Uterus (tissue), 3 donors: ENCODE measurements at regions not wholly inside any gene's neighbourhood (a gene's known extent, or its start where the extent isn't known, plus 50 kb on each side); places are given as distances from the start of the nearest gene placed in this dataset.

Experiments
- DNase-seq, 2 donors: peaks; one replicate each; pipeline ENCODE4 v3.0.0-alpha.2; 2019 to 2020
- H3K27ac ChIP-seq, 2 donors: fragments of 200-600 bp; sonication (generic); 1 replicate in 1 of 2; 2 replicates in 1 of 2; pipeline ENCODE4 v1.5.1; 2016 to 2018
- H3K27me3 ChIP-seq, 2 donors: fragments of 200-600 bp; sonication (generic); one replicate each; pipeline ENCODE4 v1.5.1; 2018 to 2019; ENCODE audit warnings: control low read depth in 1 of 2
- H3K36me3 ChIP-seq, 2 donors: fragments of 200-600 bp; sonication (generic); one replicate each; pipeline ENCODE4 v1.5.1; 2019; ENCODE audit warnings: control low read depth in 1 of 2
- H3K4me1 ChIP-seq, 2 donors: fragments of 200-600 bp; sonication (generic); one replicate each; pipeline ENCODE4 v1.5.1; 2018 to 2019; ENCODE audit warnings: control low read depth in 1 of 2
- H3K4me3 ChIP-seq, 2 donors: fragments of 200-600 bp; sonication (generic); 1 replicate in 1 of 2; 2 replicates in 1 of 2; pipeline ENCODE4 v1.5.1; 2018 to 2019; ENCODE audit warnings: mild to moderate bottlenecking in 1 of 2
- H3K9me3 ChIP-seq, 2 donors: fragments of 200-600 bp; sonication (generic); one replicate each; pipeline ENCODE4 v1.5.1; 2019; ENCODE audit warnings: control low read depth in 1 of 2
- CTCF ChIP-seq, 4 experiments: fragments of 200-600 bp in 2 of 4; fragments of 450-650 bp in 2 of 4; sonication (generic) in 2 of 4; IDR thresholded peaks; one replicate each; pipeline ENCODE4 v1.5.1; 2016 to 2019; ENCODE audit warnings: antibody characterized with exemption in 4 of 4, mild to moderate bottlenecking in 2 of 4, moderate library complexity in 1 of 4
- POLR2A ChIP-seq, 2 donors: fragments of 450-650 bp; IDR thresholded peaks; one replicate each; pipeline ENCODE4 v1.6.1; 2016; ENCODE audit warnings: antibody characterized with exemption in 2 of 2, mild to moderate bottlenecking in 1 of 2, moderate library complexity in 1 of 2
- intact Hi-C: fragments of 100-400 bp; cut with DNase I; formaldehyde crosslinking; loops from one replicate; pipeline ENCODE4 v1.15.1; 2023; ENCODE audit warnings: low total_unique reads
- donor health status: DM: yes; HTN: yes; CAD: no.

GRCh38 chr3:59566481-59566975, 516.7 kb upstream of the CFAP20DC start:
- no peaks in the 10 kb centered on the region for H3K9me3 ChIP-seq
- H3K27ac ChIP-seq, result no peak overlapping the region
- TF ChIP-seq POLR2A (IDR thresholded peaks at IDR 0.05) (no peak), CTCF (IDR thresholded peaks at IDR 0.05) (no peak)
- H3K36me3 ChIP-seq, result no peaks in the 10 kb centered on the region
- no peak overlapping the region for H3K4me3 ChIP-seq
- H3K27me3 ChIP-seq, result no peaks in the 10 kb centered on the region
- no peaks in the 10 kb centered on the region for H3K4me1 ChIP-seq
- DNase-seq, result no peak
- intact Hi-C loops, result no loop called here

- no peak for DNase-seq
- Histone ChIP-seq H3K4me1 (no peaks in the 10 kb centered on the region), H3K36me3 (no peaks in the 10 kb centered on the region), H3K9me3 (no peaks in the 10 kb centered on the region), H3K27me3 (no peaks in the 10 kb centered on the region), H3K4me3 (no peak overlapping the region), H3K27ac (no peak overlapping the region)
- TF ChIP-seq CTCF (IDR thresholded peaks at IDR 0.05) (no peak), POLR2A (IDR thresholded peaks at IDR 0.05) (no peak)
- intact Hi-C loops, result no loop called here
Observed at GRCh38 chr3:59565125-59565524, 515.3 kb upstream of the CFAP20DC start.

GRCh38 chr3:59563966-59564365, 514.1 kb upstream of the CFAP20DC start:
- no peak overlapping the region for H3K27ac ChIP-seq
- TF ChIP-seq CTCF (IDR thresholded peaks at IDR 0.05), result no peak
- TF ChIP-seq POLR2A (IDR thresholded peaks at IDR 0.05), result no peak
- no peaks in the 10 kb centered on the region for H3K9me3 ChIP-seq
- no peaks in the 10 kb centered on the region for H3K27me3 ChIP-seq
- DNase-seq, result no peak
- intact Hi-C loops, result no loop called here
- H3K4me3 ChIP-seq, result no peak overlapping the region
- H3K4me1 ChIP-seq, result no peaks in the 10 kb centered on the region
- H3K36me3 ChIP-seq, result no peaks in the 10 kb centered on the region

- H3K4me3 ChIP-seq, result no peak overlapping the region
- intact Hi-C loops, result no loop called here
- no peak overlapping the region for H3K27ac ChIP-seq
- H3K27me3 ChIP-seq, result no peaks in the 10 kb centered on the region
- DNase-seq, result no peak
- no peak for TF ChIP-seq POLR2A (IDR thresholded peaks at IDR 0.05)
- no peak for TF ChIP-seq CTCF (IDR thresholded peaks at IDR 0.05)
- H3K9me3 ChIP-seq, result no peaks in the 10 kb centered on the region
- no peaks in the 10 kb centered on the region for H3K4me1 ChIP-seq
- H3K36me3 ChIP-seq, result no peaks in the 10 kb centered on the region
Observed at GRCh38 chr3:59563072-59563605, 513.3 kb upstream of the CFAP20DC start.

- Histone ChIP-seq H3K9me3 (no peaks in the 10 kb centered on the region), H3K36me3 (no peaks in the 10 kb centered on the region), H3K27me3 (no peaks in the 10 kb centered on the region), H3K27ac (no peak overlapping the region), H3K4me3 (no peak overlapping the region), H3K4me1 (no peaks in the 10 kb centered on the region)
- intact Hi-C loops, result no loop called here
- no peak for DNase-seq
- TF ChIP-seq POLR2A (IDR thresholded peaks at IDR 0.05), result no peak
- no peak for TF ChIP-seq CTCF (IDR thresholded peaks at IDR 0.05)
Observed at GRCh38 chr3:59559721-59560435, 510.1 kb upstream of the CFAP20DC start.
